Activated T-cell treated with anti-CD3 and anti-CD28 coated beads, Interleukin-2, amount 50 U/mL, for 24 hours (primary cell): ENCODE measurements at regions not wholly inside any gene's neighbourhood (a gene's known extent, or its start where the extent isn't known, plus 50 kb on each side); places are given as distances from the start of the nearest gene placed in this dataset.
"Not testable (repeated sequence)": the region's sequence is repeated elsewhere in the genome, so short reads cannot be mapped to it uniquely, and the experiment has no call there.

Source experiments
- DNase-seq: peaks from one replicate; pipeline ENCODE4 v3.0.0-alpha.2; 2020
- H3K27ac Mint-ChIP-seq: 2 replicates; pipeline ENCODE4 v1.8.0; 2020; ENCODE audit warnings: mild to moderate bottlenecking, mixed read lengths
- H3K27me3 Mint-ChIP-seq: 2 replicates; pipeline ENCODE4 v1.8.0; 2020; ENCODE audit warnings: mixed read lengths
- H3K36me3 Mint-ChIP-seq: 2 replicates; pipeline ENCODE4 v1.8.0; 2020; ENCODE audit warnings: low read depth, mixed read lengths
- H3K4me1 Mint-ChIP-seq: 2 replicates; pipeline ENCODE4 v1.8.0; 2020; ENCODE audit warnings: low read depth, mixed read lengths
- H3K4me3 Mint-ChIP-seq: 2 replicates; pipeline ENCODE4 v1.8.0; 2020; ENCODE audit warnings: mild to moderate bottlenecking, moderate library complexity, mixed read lengths
- H3K9me3 Mint-ChIP-seq: 2 replicates; pipeline ENCODE4 v1.8.0; 2020; ENCODE audit warnings: mixed read lengths

GRCh38 chr15:92733934-92734521 lies 78.5 kb upstream of the FAM174B start:
- H3K36me3 Mint-ChIP-seq, result no peaks in the 10 kb centered on the region
- peak overlapping the region; percentile 77 for H3K4me3 Mint-ChIP-seq
- peak; percentile 63 for DNase-seq
- H3K27ac Mint-ChIP-seq, result peak overlapping the region; percentile 80
- no peaks in the 10 kb centered on the region for H3K9me3 Mint-ChIP-seq
- peaks cover 21% of the 10 kb centered on the region for H3K27me3 Mint-ChIP-seq
- H3K4me1 Mint-ChIP-seq, result peaks cover 10% of the 10 kb centered on the region

DNA sequence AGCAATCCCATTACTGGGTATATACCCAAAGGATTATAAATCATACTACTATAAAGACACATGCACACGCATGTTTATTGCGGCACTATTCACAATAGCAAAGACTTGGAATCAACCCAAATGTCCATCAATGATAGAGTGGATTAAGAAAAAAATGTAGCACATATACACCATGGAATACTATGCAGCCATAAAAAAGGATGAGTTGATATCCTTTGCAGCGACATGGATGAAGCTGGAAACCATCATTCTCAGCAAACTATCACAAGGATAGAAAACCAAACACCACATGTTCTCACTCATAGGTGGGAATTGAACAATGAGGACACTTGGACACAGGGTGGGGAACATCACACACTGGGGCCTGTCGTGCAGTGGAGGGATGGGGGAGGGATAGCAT lies 83.7 kb upstream of the FAM174B start:
- H3K4me3 Mint-ChIP-seq, H3K27ac Mint-ChIP-seq, H3K9me3 Mint-ChIP-seq, H3K4me1 Mint-ChIP-seq, DNase-seq, H3K36me3 Mint-ChIP-seq: not testable (repeated sequence)
- peaks cover 19% of the 10 kb centered on the region for H3K27me3 Mint-ChIP-seq

GRCh38 chr15:92745845-92746271 lies 90.3 kb upstream of the FAM174B start:
- H3K4me1 Mint-ChIP-seq, result no peaks in the 10 kb centered on the region
- H3K36me3 Mint-ChIP-seq, result no peaks in the 10 kb centered on the region
- no peak for DNase-seq
- H3K9me3 Mint-ChIP-seq, result no peaks in the 10 kb centered on the region
- H3K27me3 Mint-ChIP-seq, result no peaks in the 10 kb centered on the region
- no peak overlapping the region for H3K27ac Mint-ChIP-seq
- no peak overlapping the region for H3K4me3 Mint-ChIP-seq

- H3K4me1 Mint-ChIP-seq, result no peaks in the 10 kb centered on the region
- DNase-seq, result no peak
- H3K4me3 Mint-ChIP-seq, result no peak overlapping the region
- no peaks in the 10 kb centered on the region for H3K27me3 Mint-ChIP-seq
- no peaks in the 10 kb centered on the region for H3K9me3 Mint-ChIP-seq
- H3K36me3 Mint-ChIP-seq, result no peaks in the 10 kb centered on the region
- H3K27ac Mint-ChIP-seq, result no peak overlapping the region
These were observed 91.5 kb upstream of the FAM174B start for GRCh38 chr15:92747047-92747446.

- Mint-ChIP-seq H3K36me3 (no peaks in the 10 kb centered on the region), H3K27ac (no peak overlapping the region), H3K9me3 (no peaks in the 10 kb centered on the region), H3K4me3 (no peak overlapping the region), H3K4me1 (no peaks in the 10 kb centered on the region), H3K27me3 (no peaks in the 10 kb centered on the region)
- no peak for DNase-seq
These were observed 93.6 kb upstream of the FAM174B start for GRCh38 chr15:92749216-92749615.

DNA sequence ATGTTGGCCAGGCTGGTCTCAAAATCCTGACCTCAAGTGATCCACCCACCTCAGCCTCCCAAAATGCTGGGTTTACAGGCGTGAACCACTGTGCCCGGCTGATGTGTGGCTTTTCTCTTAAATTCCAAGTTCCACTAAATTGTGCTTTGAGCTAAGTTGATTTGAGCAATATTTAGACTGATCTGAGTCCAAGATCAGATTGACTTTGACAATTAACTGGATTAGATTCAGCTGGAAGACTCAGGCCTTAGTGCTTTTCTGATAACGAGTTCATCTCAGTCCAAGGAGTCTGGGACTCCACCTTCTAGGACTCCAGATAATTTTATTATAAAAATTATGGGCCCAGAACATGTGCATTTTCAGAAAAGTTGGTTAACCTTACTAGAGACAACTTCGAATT lies 94.4 kb upstream of the FAM174B start:
- H3K9me3 Mint-ChIP-seq, result no peaks in the 10 kb centered on the region

GRCh38 chr15:92751528-92751927 lies 96.0 kb upstream of the FAM174B start:
- Mint-ChIP-seq H3K36me3 (no peaks in the 10 kb centered on the region), H3K9me3 (no peaks in the 10 kb centered on the region), H3K27ac (no peak overlapping the region), H3K4me3 (no peak overlapping the region), H3K27me3 (no peaks in the 10 kb centered on the region), H3K4me1 (no peaks in the 10 kb centered on the region)
- no peak for DNase-seq

More for the DNA sequence above, 94.4 kb upstream of the FAM174B start:
- no peak for DNase-seq
- no peaks in the 10 kb centered on the region for H3K36me3 Mint-ChIP-seq
- no peaks in the 10 kb centered on the region for H3K4me1 Mint-ChIP-seq
- H3K27ac Mint-ChIP-seq, result no peak overlapping the region
- H3K4me3 Mint-ChIP-seq, result no peak overlapping the region
- H3K27me3 Mint-ChIP-seq, result no peaks in the 10 kb centered on the region

DNA sequence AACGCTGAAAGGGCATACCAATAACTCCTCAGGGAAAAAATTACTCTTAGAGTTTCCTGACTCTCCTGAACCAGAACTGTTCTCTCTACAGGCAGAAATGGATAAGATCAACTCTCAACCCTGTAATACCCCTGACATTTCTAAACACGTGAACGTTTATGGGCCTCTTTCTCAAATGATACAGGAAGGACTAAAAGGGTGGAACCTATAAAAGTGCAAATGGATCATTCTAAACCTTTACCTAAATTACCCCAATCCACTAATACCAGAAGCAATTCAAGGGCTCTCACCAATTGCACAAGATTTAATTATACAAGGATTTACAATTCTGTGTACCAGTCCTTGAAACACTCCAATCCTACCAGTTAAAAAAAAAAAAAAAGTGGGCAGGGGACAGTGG lies 98.0 kb upstream of the FAM174B start:
- Mint-ChIP-seq H3K36me3 (no peaks in the 10 kb centered on the region), H3K27ac (no peak overlapping the region), H3K4me3 (no peak overlapping the region), H3K9me3 (no peaks in the 10 kb centered on the region), H3K4me1 (no peaks in the 10 kb centered on the region), H3K27me3 (no peaks in the 10 kb centered on the region)
- DNase-seq, result no peak

DNA sequence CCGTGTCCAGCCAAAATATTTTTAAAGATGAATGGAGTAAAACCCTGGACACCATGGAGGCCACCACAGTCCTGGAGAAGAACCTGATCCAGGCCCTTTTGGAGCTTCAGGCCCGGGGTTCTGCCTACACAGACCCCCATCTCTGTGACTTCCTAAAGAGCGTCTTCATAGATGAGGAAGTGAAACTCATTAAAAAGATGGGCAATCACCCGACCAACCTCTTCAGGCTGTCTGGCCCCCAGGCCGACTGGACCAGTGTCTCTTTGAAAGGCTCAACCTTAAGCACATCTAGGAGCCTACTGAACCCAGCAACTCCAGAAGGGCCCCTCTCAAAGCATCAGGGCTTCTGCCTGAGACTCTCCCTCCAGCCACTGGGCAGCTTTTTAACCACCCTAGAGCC lies 107.9 kb upstream of the FAM174B start:
- no peaks in the 10 kb centered on the region for H3K27me3 Mint-ChIP-seq
- H3K4me3 Mint-ChIP-seq, result no peak overlapping the region
- no peaks in the 10 kb centered on the region for H3K4me1 Mint-ChIP-seq
- peaks cover 2% of the 10 kb centered on the region for H3K9me3 Mint-ChIP-seq
- no peaks in the 10 kb centered on the region for H3K36me3 Mint-ChIP-seq
- H3K27ac Mint-ChIP-seq, result no peak overlapping the region
- DNase-seq, result no peak

DNA sequence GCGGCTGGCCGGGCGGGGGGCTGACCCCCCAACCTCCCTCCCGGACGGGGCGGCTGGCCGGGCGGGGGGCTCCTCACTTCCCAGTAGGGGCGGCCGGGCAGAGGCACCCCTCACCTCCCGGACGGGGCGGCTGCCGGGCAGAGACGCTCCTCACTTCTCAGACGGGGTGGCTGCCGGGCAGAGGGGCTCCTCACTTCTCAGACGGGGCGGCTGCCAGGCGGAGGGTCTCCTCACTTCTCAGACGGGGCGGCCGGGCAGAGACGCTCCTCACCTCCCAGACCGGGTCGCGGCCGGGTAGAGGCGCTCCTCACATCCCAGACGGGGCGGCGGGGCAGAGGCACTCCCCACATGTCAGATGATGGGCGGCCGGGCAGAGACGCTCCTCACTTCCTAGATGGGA lies 112.6 kb upstream of the FAM174B start:
- H3K27ac Mint-ChIP-seq, H3K9me3 Mint-ChIP-seq, H3K4me1 Mint-ChIP-seq, H3K4me3 Mint-ChIP-seq, H3K27me3 Mint-ChIP-seq, H3K36me3 Mint-ChIP-seq, DNase-seq: not testable (repeated sequence)

DNA sequence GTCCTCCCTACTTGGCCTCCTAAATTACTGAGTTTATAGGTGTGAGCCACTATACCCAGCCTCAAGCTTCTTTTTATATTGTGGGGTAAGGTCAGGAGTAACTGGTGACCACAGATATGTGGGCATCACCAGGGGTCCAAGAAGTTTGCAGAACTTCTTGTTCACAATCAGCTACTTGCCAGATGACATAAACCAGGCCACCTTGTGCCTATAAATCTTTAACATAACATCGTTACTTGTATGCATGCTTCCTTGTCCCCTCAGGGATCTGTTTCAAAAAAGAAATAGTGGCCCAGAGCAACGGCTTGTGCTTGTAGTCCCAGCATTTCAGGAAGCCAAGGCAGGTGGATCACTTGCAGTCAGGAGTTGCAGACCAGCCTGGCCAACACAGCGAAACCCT lies 115.1 kb upstream of the FAM174B start:
- Mint-ChIP-seq H3K27ac (no peak overlapping the region), H3K9me3 (no peaks in the 10 kb centered on the region), H3K36me3 (no peaks in the 10 kb centered on the region), H3K27me3 (no peaks in the 10 kb centered on the region), H3K4me1 (no peaks in the 10 kb centered on the region), H3K4me3 (no peak overlapping the region)
- DNase-seq, result no peak

DNA sequence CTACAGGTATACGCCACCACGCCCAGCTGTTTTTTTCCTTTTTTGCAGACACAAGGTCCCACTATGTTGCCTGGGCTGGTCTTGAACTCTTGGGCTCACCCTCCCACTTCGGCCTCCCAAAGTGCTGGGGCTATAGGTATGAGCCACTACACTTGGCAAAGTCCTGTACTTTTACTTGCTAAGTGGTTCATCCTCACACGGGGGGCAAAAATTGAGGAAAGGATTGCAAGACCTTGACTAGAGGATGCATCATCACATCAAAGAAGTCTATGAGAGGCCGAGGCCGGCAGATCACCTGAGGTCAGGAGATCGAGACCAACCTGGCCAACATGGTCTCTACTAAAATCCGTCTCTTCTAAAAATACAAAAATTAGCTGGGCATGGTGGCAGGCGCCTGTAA lies 116.5 kb upstream of the FAM174B start:
- no peaks in the 10 kb centered on the region for H3K9me3 Mint-ChIP-seq
- H3K36me3 Mint-ChIP-seq, result no peaks in the 10 kb centered on the region
- no peaks in the 10 kb centered on the region for H3K4me1 Mint-ChIP-seq
- no peak overlapping the region for H3K27ac Mint-ChIP-seq
- no peak overlapping the region for H3K4me3 Mint-ChIP-seq
- DNase-seq, result no peak
- H3K27me3 Mint-ChIP-seq, result no peaks in the 10 kb centered on the region

- no peak for DNase-seq
- H3K27me3 Mint-ChIP-seq, result no peaks in the 10 kb centered on the region
- H3K4me1 Mint-ChIP-seq, result no peaks in the 10 kb centered on the region
- H3K27ac Mint-ChIP-seq, result no peak overlapping the region
- H3K36me3 Mint-ChIP-seq, result no peaks in the 10 kb centered on the region
- H3K9me3 Mint-ChIP-seq, result no peaks in the 10 kb centered on the region
- H3K4me3 Mint-ChIP-seq, result no peak overlapping the region
These were observed 117.2 kb upstream of the FAM174B start for GRCh38 chr15:92772626-92773244.

DNA sequence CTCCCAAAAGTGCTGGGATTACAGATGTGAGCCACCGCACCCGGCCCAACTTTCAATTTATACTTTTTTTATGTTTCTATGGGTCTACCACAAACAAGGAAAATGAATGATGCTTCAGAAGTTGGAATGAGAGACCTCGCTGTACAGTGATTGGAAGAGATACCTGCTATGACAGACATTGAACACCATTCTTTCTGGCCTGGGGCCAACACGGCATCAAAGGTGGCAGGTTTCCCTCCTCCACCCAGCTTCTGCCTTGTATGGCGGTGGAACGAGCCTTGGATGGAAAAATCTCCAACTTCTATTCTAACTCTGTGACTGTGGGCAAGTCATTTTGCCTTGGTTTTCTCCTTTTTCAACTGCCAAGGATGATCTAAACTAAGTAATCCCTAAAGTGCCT lies 117.8 kb upstream of the FAM174B start:
- Mint-ChIP-seq H3K36me3 (no peaks in the 10 kb centered on the region), H3K4me1 (no peaks in the 10 kb centered on the region), H3K27ac (no peak overlapping the region), H3K9me3 (no peaks in the 10 kb centered on the region), H3K4me3 (no peak overlapping the region), H3K27me3 (no peaks in the 10 kb centered on the region)
- DNase-seq, result no peak

DNA sequence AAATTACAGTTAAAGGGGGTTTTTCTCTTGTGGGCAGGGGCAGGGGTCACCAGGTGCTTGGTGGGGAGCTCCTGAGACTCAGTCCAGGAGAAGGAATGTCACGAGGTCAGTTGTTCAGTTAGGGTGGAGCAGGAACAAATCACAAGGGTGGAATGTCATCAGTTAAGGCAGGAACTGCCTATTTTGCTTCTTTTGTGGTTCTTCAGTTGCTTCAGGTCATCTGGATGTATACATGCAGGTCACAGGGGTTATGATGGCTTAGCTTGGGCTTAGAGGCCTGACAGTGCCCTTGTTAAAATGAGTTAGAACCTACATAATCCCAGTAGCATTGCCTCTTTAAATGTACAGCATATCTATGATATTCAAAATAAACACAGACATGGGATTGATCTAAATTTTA lies 120.2 kb upstream of the CHD2 start:
- no peak for DNase-seq
- H3K4me3 Mint-ChIP-seq, result no peak overlapping the region
- H3K9me3 Mint-ChIP-seq, result peaks cover 5% of the 10 kb centered on the region
- H3K36me3 Mint-ChIP-seq, result peaks cover 6% of the 10 kb centered on the region
- H3K4me1 Mint-ChIP-seq, result no peaks in the 10 kb centered on the region
- H3K27ac Mint-ChIP-seq, result no peak overlapping the region
- H3K27me3 Mint-ChIP-seq, result no peaks in the 10 kb centered on the region

- Mint-ChIP-seq H3K27ac (no peak overlapping the region), H3K36me3 (peaks cover 6% of the 10 kb centered on the region), H3K27me3 (no peaks in the 10 kb centered on the region), H3K4me1 (no peaks in the 10 kb centered on the region), H3K9me3 (peaks cover 5% of the 10 kb centered on the region), H3K4me3 (no peak overlapping the region)
- DNase-seq, result no peak
These were observed 119.3 kb upstream of the CHD2 start for GRCh38 chr15:92780843-92781242.
